ENCODE measurements at regions not wholly inside any gene's neighbourhood (a gene's known extent, or its start where the extent isn't known, plus 50 kb on each side); places are given as distances from the start of the nearest gene placed in this dataset.

- TF ChIP-seq CTCF (IDR thresholded peaks at IDR 0.05), result no peak
- DNase-seq, result no peak
- H3K4me1 Mint-ChIP-seq, result no peaks in the 10 kb centered on the region
- no peak overlapping the region for H3K27ac Mint-ChIP-seq
- H3K36me3 Mint-ChIP-seq (ENCODE audit: low read depth), result no peaks in the 10 kb centered on the region
- CTCF ChIA-PET, result no interaction called here
- H3K4me3 Mint-ChIP-seq, result no peak overlapping the region
- H3K27me3 Mint-ChIP-seq, result no peaks in the 10 kb centered on the region
- no peak for ATAC-seq (ENCODE audit: low read depth)
- POLR2A ChIA-PET, result no interaction called here
- no peaks in the 10 kb centered on the region for H3K9me3 Mint-ChIP-seq
- intact Hi-C loops (cut with micrococcal nuclease), result no loop called here
Observed at GRCh38 chr4:117783716-117784115, 250.6 kb upstream of the NDST3 start.

GRCh38 chr4:117784266-117784665 is 250.0 kb upstream of the NDST3 start:
- no peaks in the 10 kb centered on the region for H3K4me1 Mint-ChIP-seq
- no peak for TF ChIP-seq CTCF (IDR thresholded peaks at IDR 0.05)
- ChIA-PET CTCF (no interaction called here), POLR2A (no interaction called here)
- no peak overlapping the region for H3K27ac Mint-ChIP-seq
- intact Hi-C loops (cut with micrococcal nuclease), result no loop called here
- H3K4me3 Mint-ChIP-seq, result no peak overlapping the region
- ATAC-seq (ENCODE audit: low read depth) (no peak), DNase-seq (no peak)
- no peaks in the 10 kb centered on the region for H3K9me3 Mint-ChIP-seq
- H3K27me3 Mint-ChIP-seq, result no peaks in the 10 kb centered on the region
- no peaks in the 10 kb centered on the region for H3K36me3 Mint-ChIP-seq (ENCODE audit: low read depth)

GRCh38 chr4:117786566-117786965 is 247.7 kb upstream of the NDST3 start:
- Mint-ChIP-seq H3K27me3 (no peaks in the 10 kb centered on the region), H3K36me3 (ENCODE audit: low read depth) (no peaks in the 10 kb centered on the region), H3K9me3 (no peaks in the 10 kb centered on the region), H3K4me1 (no peaks in the 10 kb centered on the region), H3K27ac (no peak overlapping the region), H3K4me3 (no peak overlapping the region)
- no peak for ATAC-seq (ENCODE audit: low read depth)
- TF ChIP-seq CTCF (IDR thresholded peaks at IDR 0.05), result no peak
- intact Hi-C loops (cut with micrococcal nuclease), result no loop called here
- POLR2A ChIA-PET, result no interaction called here
- CTCF ChIA-PET, result no interaction called here
- DNase-seq, result no peak

- no peaks in the 10 kb centered on the region for H3K4me1 Mint-ChIP-seq
- no peaks in the 10 kb centered on the region for H3K36me3 Mint-ChIP-seq (ENCODE audit: low read depth)
- H3K27ac Mint-ChIP-seq, result no peak overlapping the region
- intact Hi-C loops (cut with micrococcal nuclease), result no loop called here
- H3K27me3 Mint-ChIP-seq, result no peaks in the 10 kb centered on the region
- no peak overlapping the region for H3K4me3 Mint-ChIP-seq
- no peak for DNase-seq
- ATAC-seq (ENCODE audit: low read depth), result no peak
- ChIA-PET POLR2A (no interaction called here), CTCF (no interaction called here)
- no peak for TF ChIP-seq CTCF (IDR thresholded peaks at IDR 0.05)
- no peaks in the 10 kb centered on the region for H3K9me3 Mint-ChIP-seq
Observed at GRCh38 chr4:117793845-117794480, 240.3 kb upstream of the NDST3 start.

- POLR2A ChIA-PET, result no interaction called here
- intact Hi-C loops (cut with micrococcal nuclease), result no loop called here
- Mint-ChIP-seq H3K36me3 (ENCODE audit: low read depth) (no peaks in the 10 kb centered on the region), H3K9me3 (no peaks in the 10 kb centered on the region), H3K4me1 (no peaks in the 10 kb centered on the region), H3K27ac (no peak overlapping the region), H3K4me3 (no peak overlapping the region), H3K27me3 (no peaks in the 10 kb centered on the region)
- TF ChIP-seq CTCF (IDR thresholded peaks at IDR 0.05), result no peak
- DNase-seq (no peak), ATAC-seq (ENCODE audit: low read depth) (no peak)
- CTCF ChIA-PET, result no interaction called here
Observed at GRCh38 chr4:117796677-117797076, 237.6 kb upstream of the NDST3 start.
